HUES48 (cell line): ENCODE measurements at regions not wholly inside any gene's neighbourhood (a gene's known extent, or its start where the extent isn't known, plus 50 kb on each side); places are given as distances from the start of the nearest gene placed in this dataset.
A peak's percentile ranks its signal among the peaks of the same experiment; 100 is the strongest.
"Not testable (repeated sequence)": the region's sequence is repeated elsewhere in the genome, so short reads cannot be mapped to it uniquely, and the experiment has no call there.

Experiments used
- H3K27ac ChIP-seq: one replicate; pipeline ENCODE4 v1.7.0; 2013; ENCODE audit warnings: low read depth, low read length, inconsistent platforms
- H3K27me3 ChIP-seq: 2 replicates; pipeline ENCODE4 v1.6.1; 2013; ENCODE audit warnings: mild to moderate bottlenecking, low read length; ENCODE audit not compliant: control insufficient read depth, insufficient read depth
- H3K36me3 ChIP-seq: 2 replicates; pipeline ENCODE4 v1.6.1; 2013; ENCODE audit warnings: low read length; ENCODE audit not compliant: control insufficient read depth, insufficient read depth
- H3K4me1 ChIP-seq: 2 replicates; pipeline ENCODE4 v1.6.1; 2013; ENCODE audit warnings: mild to moderate bottlenecking, low read length; ENCODE audit not compliant: control insufficient read depth, insufficient read depth
- H3K4me3 ChIP-seq: 2 replicates; pipeline ENCODE4 v1.5.1; 2013; ENCODE audit warnings: mild to moderate bottlenecking, low read depth, low read length
- H3K9ac ChIP-seq: 2 replicates; pipeline ENCODE4 v1.6.1; 2013; ENCODE audit warnings: mild to moderate bottlenecking, low read depth, low read length, moderate library complexity
- H3K9me3 ChIP-seq: 2 replicates; pipeline ENCODE4 v1.6.1; 2013; ENCODE audit warnings: low read length; ENCODE audit not compliant: control insufficient read depth, insufficient read depth

DNA sequence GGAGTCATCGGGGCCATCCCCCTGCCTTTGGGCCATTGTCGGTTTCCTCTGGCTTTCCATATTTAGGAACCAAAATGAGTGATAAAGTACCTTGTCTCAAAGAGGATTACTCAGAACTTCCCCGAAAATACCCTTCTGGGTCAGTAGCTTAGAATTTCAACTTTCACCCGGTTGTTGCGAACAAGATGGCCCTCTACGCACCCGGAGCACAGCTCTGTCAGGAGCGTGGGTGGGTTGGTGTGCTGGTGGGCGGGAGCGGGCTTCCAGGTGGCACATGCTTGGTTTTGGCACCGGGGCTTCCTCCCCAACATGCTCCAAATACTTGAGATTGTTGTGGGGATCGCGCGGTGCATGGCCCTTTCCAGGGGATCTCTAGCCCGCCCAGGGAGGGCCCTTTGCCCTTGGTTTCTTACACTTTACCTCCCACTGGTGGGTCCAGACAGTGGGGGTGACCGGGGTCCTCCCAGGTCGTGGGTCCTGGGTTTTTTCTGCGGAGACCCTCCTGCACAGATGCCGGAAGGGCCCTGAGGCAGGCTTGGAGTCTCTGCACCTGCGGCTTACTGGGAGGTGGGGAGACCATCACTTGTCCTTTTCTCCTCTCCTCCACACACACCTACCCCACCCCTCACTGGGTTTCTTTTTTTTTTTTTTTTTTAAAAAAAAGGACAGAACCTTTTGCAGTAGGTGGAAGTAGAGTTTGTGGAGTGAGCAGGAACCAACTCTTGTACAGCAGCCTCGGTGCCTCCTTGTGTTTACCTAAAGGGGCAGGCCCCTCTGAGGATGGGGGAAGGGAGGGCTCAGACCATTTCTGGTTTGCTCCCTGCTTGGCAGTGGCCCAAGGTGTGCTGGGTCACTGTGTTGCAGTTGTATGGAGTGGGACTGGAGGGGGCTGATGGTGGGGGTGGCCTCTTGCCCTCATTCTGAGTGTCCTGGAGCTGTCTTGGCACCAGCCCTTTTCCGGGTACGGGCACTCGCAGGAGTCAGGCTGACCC is 142.1 kb downstream of the SEC14L1 start:
- Histone ChIP-seq H3K4me3 (peak overlapping the region; percentile 88), H3K4me1 (peaks cover 33% of the 10 kb centered on the region), H3K27me3 (peaks cover 22% of the 10 kb centered on the region), H3K27ac (no peak overlapping the region), H3K36me3 (no peaks in the 10 kb centered on the region), H3K9ac (no peak overlapping the region), H3K9me3 (no peaks in the 10 kb centered on the region)

DNA sequence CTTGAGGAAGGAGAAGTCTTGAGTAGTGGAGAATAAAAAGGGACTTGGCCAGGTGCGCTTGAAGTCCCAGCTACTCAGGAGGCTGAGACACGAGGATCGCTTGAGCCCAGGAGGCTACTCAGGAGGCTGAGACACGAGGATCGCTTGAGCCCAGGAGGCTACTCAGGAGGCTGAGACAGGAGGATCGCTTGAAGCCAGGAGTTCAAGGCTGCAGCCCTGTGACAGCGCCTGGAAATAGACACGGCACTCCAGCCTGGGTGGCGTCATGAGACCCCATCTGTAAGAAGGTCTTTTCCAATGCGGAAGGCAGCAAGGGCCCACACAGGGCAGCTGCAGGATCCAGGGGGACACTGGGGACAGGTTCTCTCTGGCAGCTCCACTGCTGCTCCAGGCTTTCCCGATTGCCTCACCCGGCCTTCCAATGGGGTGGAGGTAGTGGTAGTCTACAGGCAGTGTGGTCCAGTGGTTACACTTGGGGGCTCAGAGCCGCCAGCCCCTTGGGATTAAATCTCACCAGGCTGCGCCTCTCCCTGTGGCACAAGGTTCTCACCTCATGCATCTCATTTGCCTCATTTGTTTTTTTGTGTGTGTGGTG is 143.4 kb downstream of the SEC14L1 start:
- H3K9ac ChIP-seq: no peak overlapping the region
- peaks cover 22% of the 10 kb centered on the region for H3K27me3 ChIP-seq
- no peak overlapping the region for H3K4me3 ChIP-seq
- no peaks in the 10 kb centered on the region for H3K9me3 ChIP-seq
- H3K36me3 ChIP-seq: no peaks in the 10 kb centered on the region
- peaks cover 42% of the 10 kb centered on the region for H3K4me1 ChIP-seq
- H3K27ac ChIP-seq: no peak overlapping the region

DNA sequence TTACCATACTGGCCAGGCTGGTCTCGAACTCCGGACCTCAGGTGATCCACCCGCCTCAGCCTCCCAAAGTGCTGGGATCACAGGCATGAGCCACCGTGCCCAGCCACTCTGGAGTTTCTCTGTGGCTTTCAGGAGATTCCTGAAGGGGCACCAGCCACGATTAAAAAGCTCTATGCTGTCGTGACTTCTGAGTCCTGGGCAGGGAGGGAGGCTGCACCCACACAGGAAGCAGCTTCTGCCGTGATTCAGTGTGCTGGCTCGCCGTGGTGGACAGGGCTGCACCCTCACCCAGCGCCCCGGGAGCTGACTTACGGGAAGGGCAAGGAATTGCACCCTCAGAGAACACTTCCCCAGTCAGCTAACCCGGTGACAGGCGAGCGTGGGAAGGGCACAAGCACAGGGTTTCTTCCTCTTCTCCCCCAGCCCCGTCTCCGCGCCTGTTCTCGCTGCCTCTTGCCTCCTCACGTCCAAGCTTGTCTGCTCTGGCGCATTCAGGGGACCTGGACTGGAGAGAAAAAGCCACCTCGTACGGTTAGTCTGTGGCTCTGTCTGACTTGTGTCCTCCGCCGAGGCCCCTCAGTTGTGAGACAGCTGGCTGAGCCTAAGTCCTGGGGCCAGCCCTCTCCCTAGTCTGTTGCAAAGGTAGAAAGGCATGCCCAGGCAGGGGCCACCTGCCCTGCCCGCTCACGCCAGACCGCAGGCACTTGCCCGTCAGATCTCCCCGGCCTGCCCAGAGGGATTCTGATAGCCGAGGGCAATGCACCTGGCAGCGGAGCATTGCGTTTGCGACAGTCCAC is 145.0 kb downstream of the SEC14L1 start:
- Histone ChIP-seq H3K4me3 (no peak overlapping the region), H3K27ac (no peak overlapping the region), H3K9me3 (no peaks in the 10 kb centered on the region), H3K4me1 (peaks cover 30% of the 10 kb centered on the region), H3K36me3 (no peaks in the 10 kb centered on the region), H3K9ac (no peak overlapping the region), H3K27me3 (peaks cover 6% of the 10 kb centered on the region; the same call in 1 of the 2 replicates)

DNA sequence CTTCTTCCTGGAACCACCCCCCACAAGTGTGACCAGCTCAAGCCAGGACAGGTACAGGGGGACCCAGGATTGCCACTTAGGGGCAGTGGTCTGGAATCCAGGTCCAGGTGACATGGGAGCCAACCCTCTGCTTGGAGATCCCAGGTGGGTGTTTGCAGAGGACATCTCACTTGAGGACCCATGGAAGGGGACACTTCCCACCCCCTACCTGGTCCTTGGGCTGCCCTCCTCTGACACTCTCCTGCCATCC is 145.5 kb downstream of the SEC14L1 start:
- peaks cover 6% of the 10 kb centered on the region; the same call in 1 of the 2 replicates for H3K27me3 ChIP-seq
- H3K9ac ChIP-seq: no peak overlapping the region
- no peaks in the 10 kb centered on the region for H3K36me3 ChIP-seq
- H3K9me3 ChIP-seq: no peaks in the 10 kb centered on the region
- no peak overlapping the region for H3K27ac ChIP-seq
- H3K4me1 ChIP-seq: peaks cover 30% of the 10 kb centered on the region
- H3K4me3 ChIP-seq: no peak overlapping the region

DNA sequence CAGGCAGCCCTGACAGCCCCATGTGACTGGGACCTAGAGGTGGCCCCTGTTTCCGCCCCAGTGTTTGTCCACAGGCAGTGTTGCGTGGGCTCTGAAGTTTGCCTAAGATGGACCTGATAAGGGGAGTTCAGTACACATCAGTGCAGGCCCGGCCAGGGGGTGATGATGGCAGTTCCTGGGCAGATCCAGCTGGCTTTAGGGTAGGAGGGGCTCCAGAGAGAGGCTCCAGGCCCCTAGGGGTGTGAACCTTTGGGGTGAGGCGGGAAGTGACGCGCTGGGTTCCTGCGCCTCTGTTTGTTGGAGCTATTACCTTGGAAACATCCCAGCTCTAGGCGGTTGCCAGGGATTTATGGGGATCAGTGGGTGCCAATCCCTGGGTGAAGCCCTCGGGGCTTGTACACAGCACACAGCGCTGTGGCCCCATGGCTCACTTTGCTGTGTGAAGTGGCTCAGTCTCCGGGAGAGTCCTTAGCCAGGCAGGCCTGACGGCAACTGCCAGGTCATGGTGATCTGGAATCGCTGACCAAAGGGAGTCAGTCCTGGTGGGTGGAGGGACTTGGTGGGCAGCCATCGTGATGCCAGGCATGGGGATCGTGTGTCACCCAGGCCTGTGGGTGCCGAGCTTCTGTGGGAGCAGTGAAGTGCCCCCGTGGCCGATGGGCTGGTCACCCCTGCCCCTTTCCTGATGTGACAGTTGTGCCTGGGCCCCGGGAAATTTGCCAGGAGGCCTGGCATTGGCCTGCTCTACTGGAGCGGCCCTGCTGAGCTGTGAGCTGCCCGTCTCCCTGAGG is 146.1 kb downstream of the SEC14L1 start:
- Histone ChIP-seq H3K9me3 (no peaks in the 10 kb centered on the region), H3K4me1 (peaks cover 30% of the 10 kb centered on the region), H3K36me3 (no peaks in the 10 kb centered on the region), H3K9ac (no peak overlapping the region), H3K4me3 (no peak overlapping the region), H3K27ac (no peak overlapping the region), H3K27me3 (peaks cover 5% of the 10 kb centered on the region; the same call in 1 of the 2 replicates)

DNA sequence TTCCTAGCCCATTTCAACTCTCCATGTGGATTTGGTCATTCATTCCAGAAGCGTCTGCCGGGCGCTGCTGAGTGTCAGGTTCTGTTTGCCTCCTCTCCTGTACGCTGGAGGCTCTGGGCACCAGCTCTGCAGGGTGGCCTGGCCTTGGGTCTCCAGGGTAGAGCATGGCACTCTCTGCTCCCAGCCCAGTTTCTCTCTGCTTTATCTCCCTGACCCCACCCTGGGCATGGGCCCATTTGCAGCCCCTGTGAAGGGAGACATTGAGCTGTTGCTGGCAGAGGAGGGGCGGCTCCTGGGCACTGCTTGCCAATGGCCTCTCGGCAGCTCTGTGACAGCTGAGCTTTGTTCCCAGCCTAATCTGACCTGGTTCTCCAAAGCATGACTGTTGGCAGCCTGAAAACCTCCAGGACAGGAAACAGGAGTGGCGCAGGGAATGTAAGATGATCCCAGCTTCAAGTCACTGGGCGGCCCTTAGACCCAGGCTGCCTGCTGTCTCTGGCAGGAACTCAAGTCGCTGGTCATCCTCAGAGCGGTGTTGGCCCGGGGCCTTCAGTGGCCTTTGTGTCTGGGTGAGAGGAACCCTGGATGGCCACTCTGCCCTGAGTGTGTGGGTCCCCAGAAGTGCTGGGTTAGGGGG is 146.8 kb downstream of the SEC14L1 start:
- no peaks in the 10 kb centered on the region for H3K9me3 ChIP-seq
- no peaks in the 10 kb centered on the region for H3K36me3 ChIP-seq
- no peaks in the 10 kb centered on the region for H3K27me3 ChIP-seq
- peak overlapping the region; percentile 31 for H3K27ac ChIP-seq
- H3K4me1 ChIP-seq: peaks cover 25% of the 10 kb centered on the region
- no peak overlapping the region for H3K4me3 ChIP-seq
- H3K9ac ChIP-seq: no peak overlapping the region

DNA sequence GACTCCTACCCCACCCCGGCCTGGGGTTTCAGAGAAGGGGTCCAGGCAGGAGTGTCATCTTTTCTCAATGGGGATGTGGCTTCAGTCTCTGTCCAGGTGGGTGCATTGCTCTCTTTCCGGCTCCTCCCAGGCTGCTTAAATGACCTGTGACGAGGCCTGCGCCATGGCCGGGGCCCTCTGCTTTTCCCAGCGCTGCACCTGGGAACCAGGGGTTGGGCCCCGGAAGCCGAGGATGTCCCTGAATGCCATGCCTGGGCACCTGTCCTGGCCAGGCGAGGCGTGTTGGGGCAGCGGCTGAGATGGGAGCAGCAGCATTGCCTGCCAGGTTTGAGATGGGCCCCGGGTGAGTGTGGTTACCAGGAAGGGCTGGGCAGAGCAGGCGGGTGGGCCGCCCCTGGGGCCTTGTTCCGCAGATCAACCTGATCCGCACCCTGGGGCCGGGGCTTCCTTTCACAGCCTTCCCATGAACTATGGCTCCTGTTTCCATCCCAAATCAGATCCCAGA is 147.4 kb downstream of the SEC14L1 start:
- peak overlapping the region; percentile 55 for H3K27ac ChIP-seq
- no peaks in the 10 kb centered on the region for H3K9me3 ChIP-seq
- H3K9ac ChIP-seq: 0 out of 2 replicates have a peak overlapping the region, but pooled peaks have one; percentile 7
- H3K27me3 ChIP-seq: no peaks in the 10 kb centered on the region
- H3K4me1 ChIP-seq: peaks cover 19% of the 10 kb centered on the region
- no peak overlapping the region for H3K4me3 ChIP-seq
- H3K36me3 ChIP-seq: no peaks in the 10 kb centered on the region

DNA sequence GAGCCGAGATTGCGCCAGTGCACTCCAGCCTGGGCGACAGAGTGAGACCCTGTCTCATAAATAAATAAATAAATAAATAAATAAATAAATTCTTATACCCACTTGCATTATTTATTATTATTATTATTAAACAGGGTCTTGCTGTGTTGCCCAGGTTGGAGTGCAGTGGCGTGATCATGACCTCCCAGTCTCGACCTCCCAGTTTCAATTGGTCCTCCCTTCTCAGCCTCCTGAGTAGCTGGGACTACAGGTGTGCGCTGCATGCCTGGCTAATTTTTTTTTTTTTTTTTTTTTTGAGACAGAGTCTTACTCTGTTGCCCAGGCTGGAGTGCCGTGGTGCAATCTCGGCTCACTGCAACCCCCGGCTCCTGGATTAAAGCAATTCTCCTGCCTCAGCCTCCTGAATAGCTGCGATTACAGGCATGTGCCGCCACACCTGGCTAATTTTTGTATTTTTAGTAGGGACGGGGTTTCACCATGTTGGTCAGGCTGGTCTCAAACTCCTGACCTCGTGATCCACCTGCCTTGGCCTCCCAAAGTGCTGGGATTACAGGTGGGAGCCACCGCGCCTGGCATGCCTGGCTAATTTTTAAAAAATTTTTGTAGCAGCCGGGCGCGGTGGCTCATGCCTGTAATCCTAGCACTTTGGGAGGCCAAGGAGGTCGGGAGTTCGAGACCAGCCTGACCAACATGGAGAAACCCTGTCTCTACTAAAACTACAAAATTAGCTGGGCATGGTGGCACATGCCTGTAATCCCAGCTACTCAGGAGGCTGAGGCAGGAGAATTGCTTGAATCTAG is 150.2 kb downstream of the SEC14L1 start:
- H3K27ac ChIP-seq: not testable (repeated sequence)
- peaks cover 16% of the 10 kb centered on the region for H3K4me1 ChIP-seq

DNA sequence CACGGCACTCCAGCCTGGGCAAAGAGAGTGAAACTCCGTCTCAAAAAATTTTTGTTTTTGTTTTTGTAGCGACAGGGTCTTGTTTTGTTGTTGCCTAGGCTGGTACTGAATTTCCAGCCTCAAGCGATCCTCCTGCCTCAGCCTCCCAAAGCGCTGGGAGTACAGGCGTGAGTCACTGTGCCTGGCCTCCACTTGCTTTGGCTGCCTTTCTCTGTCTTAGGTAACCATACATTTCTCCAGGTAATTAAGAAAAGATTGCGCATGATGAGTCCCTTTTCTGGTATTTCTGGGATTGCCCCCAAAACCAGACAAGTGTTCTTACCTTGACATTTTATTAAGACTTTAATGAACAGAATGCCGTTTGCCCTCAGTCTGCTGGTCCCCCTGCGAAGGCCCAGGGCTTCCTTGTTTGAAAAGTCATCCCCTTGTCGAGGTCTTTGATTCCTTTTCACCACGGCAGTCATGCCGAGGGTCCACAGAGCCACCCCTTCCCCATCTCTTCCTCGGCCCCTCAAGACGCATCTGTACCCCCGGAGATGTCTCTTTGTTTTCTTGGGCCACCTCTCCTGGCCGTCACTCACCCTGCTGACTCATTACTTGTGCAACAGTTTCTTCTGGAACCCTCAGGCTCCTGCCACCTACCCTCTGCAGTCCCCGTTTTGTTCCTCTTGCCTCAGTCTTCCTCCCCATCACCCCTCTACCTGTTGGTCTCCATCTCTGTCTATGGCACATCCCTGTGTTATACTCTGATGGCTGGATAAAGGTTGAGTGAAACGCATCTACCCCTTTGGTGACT is 151.0 kb downstream of the SEC14L1 start:
- no peak overlapping the region for H3K27ac ChIP-seq
- peaks cover 16% of the 10 kb centered on the region for H3K4me1 ChIP-seq
- no peaks in the 10 kb centered on the region for H3K27me3 ChIP-seq
- no peaks in the 10 kb centered on the region for H3K9me3 ChIP-seq
- 0 out of 2 replicates have a peak, but pooled peaks cover 7% of the 10 kb centered on the region for H3K36me3 ChIP-seq
- no peak overlapping the region for H3K4me3 ChIP-seq
- H3K9ac ChIP-seq: no peak overlapping the region

More for the DNA sequence above, 150.2 kb downstream of the SEC14L1 start:
- not testable (repeated sequence) for H3K4me3 ChIP-seq, H3K9me3 ChIP-seq, H3K9ac ChIP-seq, H3K27me3 ChIP-seq, H3K36me3 ChIP-seq
